ENCODE measurements at regions not wholly inside any gene's neighbourhood (a gene's known extent, or its start where the extent isn't known, plus 50 kb on each side); places are given as distances from the start of the nearest gene placed in this dataset.

DNA sequence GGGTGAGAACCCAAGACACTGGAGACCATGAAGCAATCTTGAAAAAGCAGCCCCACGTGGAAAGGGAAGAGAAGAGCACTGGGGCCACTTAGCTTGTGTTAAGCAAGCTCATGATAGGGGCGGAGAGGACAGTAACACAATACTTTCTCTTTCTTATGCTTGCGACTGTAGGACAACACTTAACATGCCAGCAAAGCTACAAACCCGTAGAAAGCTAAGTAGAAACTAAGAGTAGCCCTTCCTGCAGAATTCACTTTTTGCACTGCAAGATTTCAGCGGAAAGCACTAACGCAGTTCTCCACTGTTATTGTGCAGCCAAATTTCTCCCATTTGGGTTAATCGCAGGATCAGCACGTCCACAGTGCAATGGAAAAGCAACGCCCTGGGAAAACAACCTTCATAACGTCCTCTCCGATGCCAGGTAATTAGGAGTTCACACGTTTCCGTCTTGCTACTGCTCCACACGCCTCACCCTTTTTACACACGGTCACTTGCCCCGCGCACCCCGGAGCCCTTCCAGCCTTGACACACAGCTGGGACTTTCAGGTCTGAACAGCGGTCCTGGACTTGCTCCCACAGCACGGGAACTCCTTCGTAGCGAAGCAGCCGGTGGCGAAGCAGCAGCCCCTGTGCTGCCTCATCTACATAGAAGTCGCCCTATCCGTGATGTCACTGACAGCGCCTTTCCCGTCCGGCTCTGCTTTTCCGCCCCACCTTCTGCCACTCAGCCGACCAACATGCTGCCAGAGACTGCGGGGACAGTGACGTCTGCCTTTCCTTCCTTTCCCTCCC lies 148.6 kb downstream of the PPIAL4G start (continued):
- TF ChIP-seq ZNF557 (CRISPR knock-in tag; IDR thresholded peaks at IDR 0.05), result no peak
- no peak for TF ChIP-seq GABPA (IDR thresholded peaks at IDR 0.05; ENCODE audit: low read depth, low read length)
- TF ChIP-seq GABPA (CRISPR knock-in tag; IDR thresholded peaks at IDR 0.05; ENCODE audit: low read depth), result peak; percentile 50; the same call in 1 of the 2 replicates
- no peak for TF ChIP-seq ZNF367 (CRISPR knock-in tag; IDR thresholded peaks at IDR 0.05; ENCODE audit: borderline replicate concordance)
- TF ChIP-seq MAFF (IDR thresholded peaks at IDR 0.05; ENCODE audit: low read depth, low read length), result no peak
- TF ChIP-seq, protein P1, sequence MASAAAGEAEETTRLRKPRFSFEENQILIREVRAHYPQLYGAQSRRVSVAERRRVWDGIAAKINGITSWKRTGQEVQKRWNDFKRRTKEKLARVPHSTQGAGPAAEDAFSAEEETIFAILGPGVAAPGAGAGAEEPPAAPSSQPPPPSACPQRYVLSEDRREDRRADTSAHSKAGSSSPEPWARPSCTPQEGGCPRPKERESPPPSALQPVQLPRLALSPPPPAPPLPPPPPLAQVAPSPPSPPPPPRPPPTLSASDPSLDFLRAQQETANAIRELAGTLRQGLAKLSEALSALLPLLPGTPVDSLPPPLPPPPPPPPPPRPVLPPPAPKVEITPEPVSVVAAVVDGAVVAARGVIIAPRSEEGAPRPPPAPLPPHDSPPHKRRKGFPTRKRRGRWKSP (CRISPR knock-in tag; IDR thresholded peaks at IDR 0.05), result 0 out of 2 replicates have a peak, but pooled peaks have one; percentile 4
- TF ChIP-seq CENPX (CRISPR knock-in tag; IDR thresholded peaks at IDR 0.05), result no peak
- TF ChIP-seq XBP1 (CRISPR knock-in tag; IDR thresholded peaks at IDR 0.05), result no peak
- TF ChIP-seq ZNF383 (CRISPR knock-in tag; IDR thresholded peaks at IDR 0.05; ENCODE audit: borderline replicate concordance), result no peak
- no peak for TF ChIP-seq ZNF772 (CRISPR knock-in tag; IDR thresholded peaks at IDR 0.05)
- TF ChIP-seq FOXO1 (CRISPR knock-in tag; IDR thresholded peaks at IDR 0.05), result no peak
- TF ChIP-seq HHEX (CRISPR knock-in tag; IDR thresholded peaks at IDR 0.05), result no peak
- TF ChIP-seq, protein P2, sequence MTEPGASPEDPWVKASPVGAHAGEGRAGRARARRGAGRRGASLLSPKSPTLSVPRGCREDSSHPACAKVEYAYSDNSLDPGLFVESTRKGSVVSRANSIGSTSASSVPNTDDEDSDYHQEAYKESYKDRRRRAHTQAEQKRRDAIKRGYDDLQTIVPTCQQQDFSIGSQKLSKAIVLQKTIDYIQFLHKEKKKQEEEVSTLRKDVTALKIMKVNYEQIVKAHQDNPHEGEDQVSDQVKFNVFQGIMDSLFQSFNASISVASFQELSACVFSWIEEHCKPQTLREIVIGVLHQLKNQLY (CRISPR knock-in tag; IDR thresholded peaks at IDR 0.05), result no peak
- TF ChIP-seq ATF7 (IDR thresholded peaks at IDR 0.05), result no peak
- TF ChIP-seq ATF7 (CRISPR knock-in tag; IDR thresholded peaks at IDR 0.05), result 0 out of 2 replicates have a peak, but pooled peaks have one; percentile 18
- no peak for TF ChIP-seq ZNF30 (CRISPR knock-in tag; IDR thresholded peaks at IDR 0.05)
- no peak for TF ChIP-seq ATM (IDR thresholded peaks at IDR 0.05; ENCODE audit: borderline replicate concordance)
- no peak for TF ChIP-seq REXO4 (CRISPR knock-in tag; IDR thresholded peaks at IDR 0.05; ENCODE audit: borderline replicate concordance)
- TF ChIP-seq REPIN1 (CRISPR knock-in tag; IDR thresholded peaks at IDR 0.05; ENCODE audit: borderline replicate concordance, low read depth), result 0 out of 2 replicates have a peak, but pooled peaks have one; percentile 26
- no peak for TF ChIP-seq CBFB (CRISPR knock-in tag; IDR thresholded peaks at IDR 0.05)
- TF ChIP-seq FOXC1 (CRISPR knock-in tag; IDR thresholded peaks at IDR 0.05; ENCODE audit: borderline replicate concordance), result no peak
- no peak for TF ChIP-seq ZNF33B (CRISPR knock-in tag; IDR thresholded peaks at IDR 0.05)
- no peak for TF ChIP-seq PPARG (CRISPR knock-in tag; conservative IDR thresholded peaks at IDR 0.05)
- TF ChIP-seq RFX1 (IDR thresholded peaks at IDR 0.05), result no peak
- TF ChIP-seq, protein P3, sequence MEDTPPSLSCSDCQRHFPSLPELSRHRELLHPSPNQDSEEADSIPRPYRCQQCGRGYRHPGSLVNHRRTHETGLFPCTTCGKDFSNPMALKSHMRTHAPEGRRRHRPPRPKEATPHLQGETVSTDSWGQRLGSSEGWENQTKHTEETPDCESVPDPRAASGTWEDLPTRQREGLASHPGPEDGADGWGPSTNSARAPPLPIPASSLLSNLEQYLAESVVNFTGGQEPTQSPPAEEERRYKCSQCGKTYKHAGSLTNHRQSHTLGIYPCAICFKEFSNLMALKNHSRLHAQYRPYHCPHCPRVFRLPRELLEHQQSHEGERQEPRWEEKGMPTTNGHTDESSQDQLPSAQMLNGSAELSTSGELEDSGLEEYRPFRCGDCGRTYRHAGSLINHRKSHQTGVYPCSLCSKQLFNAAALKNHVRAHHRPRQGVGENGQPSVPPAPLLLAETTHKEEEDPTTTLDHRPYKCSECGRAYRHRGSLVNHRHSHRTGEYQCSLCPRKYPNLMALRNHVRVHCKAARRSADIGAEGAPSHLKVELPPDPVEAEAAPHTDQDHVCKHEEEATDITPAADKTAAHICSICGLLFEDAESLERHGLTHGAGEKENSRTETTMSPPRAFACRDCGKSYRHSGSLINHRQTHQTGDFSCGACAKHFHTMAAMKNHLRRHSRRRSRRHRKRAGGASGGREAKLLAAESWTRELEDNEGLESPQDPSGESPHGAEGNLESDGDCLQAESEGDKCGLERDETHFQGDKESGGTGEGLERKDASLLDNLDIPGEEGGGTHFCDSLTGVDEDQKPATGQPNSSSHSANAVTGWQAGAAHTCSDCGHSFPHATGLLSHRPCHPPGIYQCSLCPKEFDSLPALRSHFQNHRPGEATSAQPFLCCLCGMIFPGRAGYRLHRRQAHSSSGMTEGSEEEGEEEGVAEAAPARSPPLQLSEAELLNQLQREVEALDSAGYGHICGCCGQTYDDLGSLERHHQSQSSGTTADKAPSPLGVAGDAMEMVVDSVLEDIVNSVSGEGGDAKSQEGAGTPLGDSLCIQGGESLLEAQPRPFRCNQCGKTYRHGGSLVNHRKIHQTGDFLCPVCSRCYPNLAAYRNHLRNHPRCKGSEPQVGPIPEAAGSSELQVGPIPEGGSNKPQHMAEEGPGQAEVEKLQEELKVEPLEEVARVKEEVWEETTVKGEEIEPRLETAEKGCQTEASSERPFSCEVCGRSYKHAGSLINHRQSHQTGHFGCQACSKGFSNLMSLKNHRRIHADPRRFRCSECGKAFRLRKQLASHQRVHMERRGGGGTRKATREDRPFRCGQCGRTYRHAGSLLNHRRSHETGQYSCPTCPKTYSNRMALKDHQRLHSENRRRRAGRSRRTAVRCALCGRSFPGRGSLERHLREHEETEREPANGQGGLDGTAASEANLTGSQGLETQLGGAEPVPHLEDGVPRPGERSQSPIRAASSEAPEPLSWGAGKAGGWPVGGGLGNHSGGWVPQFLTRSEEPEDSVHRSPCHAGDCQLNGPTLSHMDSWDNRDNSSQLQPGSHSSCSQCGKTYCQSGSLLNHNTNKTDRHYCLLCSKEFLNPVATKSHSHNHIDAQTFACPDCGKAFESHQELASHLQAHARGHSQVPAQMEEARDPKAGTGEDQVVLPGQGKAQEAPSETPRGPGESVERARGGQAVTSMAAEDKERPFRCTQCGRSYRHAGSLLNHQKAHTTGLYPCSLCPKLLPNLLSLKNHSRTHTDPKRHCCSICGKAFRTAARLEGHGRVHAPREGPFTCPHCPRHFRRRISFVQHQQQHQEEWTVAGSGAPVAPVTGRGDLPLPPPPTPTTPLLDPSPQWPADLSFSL (CRISPR knock-in tag; IDR thresholded peaks at IDR 0.05), result no peak
- TF ChIP-seq ZNF138 (CRISPR knock-in tag; IDR thresholded peaks at IDR 0.05; ENCODE audit: low read depth), result 0 out of 2 replicates have a peak, but pooled peaks have one; percentile 9
